Keratinocyte (primary cell): ENCODE measurements at regions not wholly inside any gene's neighbourhood (a gene's known extent, or its start where the extent isn't known, plus 50 kb on each side); places are given as distances from the start of the nearest gene placed in this dataset.

Experiments used
- DNase-seq: peaks from one replicate; pipeline ENCODE4 v3.0.0-alpha.2; 2011; ENCODE audit warnings: low read depth, missing footprints, low spot score
- FAIRE-seq: peaks from 2 replicates; lab custom pipeline; 2011; peaks lifted over from hg19 to GRCh38; lab: Jason Lieb, UNC
- H2AFZ ChIP-seq: 2 replicates; pipeline ENCODE4 v1.6.0; 2012; ENCODE audit warnings: low read length, control low read depth, inconsistent platforms; ENCODE audit not compliant: control insufficient read depth
- H3K27ac ChIP-seq: 2 replicates; pipeline ENCODE4 v1.5.1; 2011; ENCODE audit warnings: low read length; ENCODE audit not compliant: control insufficient read depth, insufficient read depth
- H3K27me3 ChIP-seq: 3 replicates; pipeline ENCODE4 v1.6.0; 2011; ENCODE audit warnings: low read length; ENCODE audit not compliant: control insufficient read depth, insufficient read depth; ENCODE audit errors: extremely low read depth
- H3K36me3 ChIP-seq, 2 experiments: 2 replicates in 1 of 2; 3 replicates in 1 of 2; pipeline ENCODE4 v1.5.1; 2011; ENCODE audit warnings: low read length in 2 of 2, mild to moderate bottlenecking in 1 of 2; ENCODE audit not compliant: control insufficient read depth in 2 of 2, insufficient read depth in 2 of 2; ENCODE audit errors: extremely low read depth in 1 of 2
- H3K4me1 ChIP-seq: 3 replicates; pipeline ENCODE4 v1.5.1; 2011; ENCODE audit warnings: low read length; ENCODE audit not compliant: control insufficient read depth, insufficient read depth; ENCODE audit errors: extremely low read depth
- H3K4me2 ChIP-seq: 3 replicates; pipeline ENCODE4 v1.6.0; 2011; ENCODE audit warnings: low read depth, low read length; ENCODE audit not compliant: control insufficient read depth, insufficient read depth; ENCODE audit errors: extremely low read depth
- H3K4me3 ChIP-seq, 3 experiments: fragments of 200-600 bp in 1 of 3; sonication (generic) in 1 of 3; 2 replicates in 2 of 3; 3 replicates in 1 of 3; pipeline ENCODE4 v1.5.1; 2011 to 2016; ENCODE audit warnings: low read length in 3 of 3, mild to moderate bottlenecking in 3 of 3, control low read depth in 2 of 3, inconsistent platforms in 1 of 3, low read depth in 1 of 3, mixed read lengths in 1 of 3, mixed run types in 1 of 3, moderate library complexity in 1 of 3; ENCODE audit not compliant: control insufficient read depth in 2 of 3, insufficient read depth in 2 of 3; ENCODE audit errors: extremely low read depth in 1 of 3
- H3K79me2 ChIP-seq: 2 replicates; pipeline ENCODE4 v1.6.0; 2012; ENCODE audit warnings: low read length; ENCODE audit not compliant: control insufficient read depth, insufficient read depth
- H3K9ac ChIP-seq: 3 replicates; pipeline ENCODE4 v1.6.0; 2011; ENCODE audit warnings: low read length; ENCODE audit not compliant: control insufficient read depth, insufficient read depth; ENCODE audit errors: extremely low read depth
- H3K9me1 ChIP-seq: 3 replicates; pipeline ENCODE4 v1.6.0; 2011; ENCODE audit warnings: low read length; ENCODE audit not compliant: control insufficient read depth, insufficient read depth; ENCODE audit errors: extremely low read depth
- H3K9me3 ChIP-seq: 2 replicates; pipeline ENCODE4 v1.5.1; 2012; ENCODE audit warnings: low read depth, low read length; ENCODE audit not compliant: control insufficient read depth
- H4K20me1 ChIP-seq: 3 replicates; pipeline ENCODE4 v1.6.0; 2011; ENCODE audit warnings: low read length; ENCODE audit not compliant: control insufficient read depth, insufficient read depth; ENCODE audit errors: extremely low read depth
- EZH2 ChIP-seq: IDR thresholded peaks from one replicate; pipeline ENCODE4 v1.6.1; 2012; ENCODE audit warnings: inconsistent platforms, mild to moderate bottlenecking, low read length, moderate library complexity
- dilution Hi-C: fragments of 300-500 bp; cut with MboI; formaldehyde crosslinking; loops from one replicate; pipeline ENCODE4 v1.7.0; 2020; ENCODE audit warnings: low sequenced_read_pairs; ENCODE audit not compliant: extremely low pct_ligation_motif_present
- TF ChIP-seq, protein P1 (sequence below), 3 experiments: IDR thresholded peaks in 1 of 3; conservative IDR thresholded peaks in 1 of 3; optimal IDR thresholded peaks in 1 of 3; 2 replicates in 2 of 3; 3 replicates in 1 of 3; pipeline versions ENCODE3 to v1.5.1; 2011; ENCODE audit warnings: low read length in 3 of 3, mild to moderate bottlenecking in 3 of 3, moderate library complexity in 2 of 3, control low read depth in 1 of 3, inconsistent platforms in 1 of 3; ENCODE audit not compliant: insufficient read depth in 2 of 3; ENCODE audit errors: extremely low read depth in 1 of 3

DNA sequence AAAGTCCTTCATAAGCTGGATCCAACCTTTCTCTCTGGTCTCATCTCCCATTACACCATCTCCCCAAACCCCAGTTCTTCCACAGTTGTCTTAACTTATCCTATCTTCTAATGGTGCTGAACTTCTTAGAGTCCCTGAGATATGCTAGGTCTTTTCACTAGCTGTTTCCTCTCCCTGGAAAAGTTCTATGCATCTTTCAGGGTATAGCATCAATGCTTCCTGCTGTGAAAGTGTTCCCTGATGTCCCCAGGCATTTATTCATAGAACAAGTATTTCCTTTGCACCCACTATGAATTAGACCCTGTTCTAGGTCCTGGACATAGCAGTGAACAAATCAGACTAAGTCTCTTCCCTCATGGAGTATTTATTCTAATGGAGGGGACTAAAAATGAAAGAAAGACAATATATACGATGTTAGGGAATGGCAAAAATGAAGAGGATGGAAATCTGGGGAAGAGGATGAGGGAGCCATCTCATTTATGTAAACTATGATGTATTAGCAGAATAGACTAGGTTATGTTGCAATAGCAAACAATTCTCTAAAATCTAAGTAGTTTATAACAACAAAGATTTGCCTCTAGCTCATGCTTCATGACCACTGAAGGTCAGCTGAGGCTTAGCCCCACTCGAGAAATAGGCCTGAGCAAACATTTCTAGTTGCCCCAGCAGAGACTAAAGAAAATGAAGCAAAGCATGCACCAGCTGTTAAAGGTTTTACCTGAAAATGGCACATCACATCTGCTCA, 120.0 kb downstream of the CYSLTR2 start:
- H2AFZ ChIP-seq: no peak overlapping the region
- no peak overlapping the region for H3K4me3 ChIP-seq
- DNase-seq (no peak), FAIRE-seq (no peak)
- H3K79me2 ChIP-seq: no peaks in the 10 kb centered on the region
- no peak overlapping the region for H3K27ac ChIP-seq
- H3K4me1 ChIP-seq: no peaks in the 10 kb centered on the region
- H3K9me3 ChIP-seq: no peaks in the 10 kb centered on the region
- dilution Hi-C loops: no loop called here
- H4K20me1 ChIP-seq: no peaks in the 10 kb centered on the region
- TF ChIP-seq EZH2: no peak
- TF ChIP-seq, protein P1, sequence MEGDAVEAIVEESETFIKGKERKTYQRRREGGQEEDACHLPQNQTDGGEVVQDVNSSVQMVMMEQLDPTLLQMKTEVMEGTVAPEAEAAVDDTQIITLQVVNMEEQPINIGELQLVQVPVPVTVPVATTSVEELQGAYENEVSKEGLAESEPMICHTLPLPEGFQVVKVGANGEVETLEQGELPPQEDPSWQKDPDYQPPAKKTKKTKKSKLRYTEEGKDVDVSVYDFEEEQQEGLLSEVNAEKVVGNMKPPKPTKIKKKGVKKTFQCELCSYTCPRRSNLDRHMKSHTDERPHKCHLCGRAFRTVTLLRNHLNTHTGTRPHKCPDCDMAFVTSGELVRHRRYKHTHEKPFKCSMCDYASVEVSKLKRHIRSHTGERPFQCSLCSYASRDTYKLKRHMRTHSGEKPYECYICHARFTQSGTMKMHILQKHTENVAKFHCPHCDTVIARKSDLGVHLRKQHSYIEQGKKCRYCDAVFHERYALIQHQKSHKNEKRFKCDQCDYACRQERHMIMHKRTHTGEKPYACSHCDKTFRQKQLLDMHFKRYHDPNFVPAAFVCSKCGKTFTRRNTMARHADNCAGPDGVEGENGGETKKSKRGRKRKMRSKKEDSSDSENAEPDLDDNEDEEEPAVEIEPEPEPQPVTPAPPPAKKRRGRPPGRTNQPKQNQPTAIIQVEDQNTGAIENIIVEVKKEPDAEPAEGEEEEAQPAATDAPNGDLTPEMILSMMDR (optimal IDR thresholded peaks at IDR 0.05 in 1 of 3, IDR thresholded peaks at IDR 0.05 in 1 of 3, conservative IDR thresholded peaks at IDR 0.05 in 1 of 3; ENCODE audit: extremely low read depth in 1 of 3, insufficient read depth in 2 of 3, low read length in 3 of 3): no peak
- peaks cover 13% of the 10 kb centered on the region for H3K27me3 ChIP-seq
- no peaks in the 10 kb centered on the region for H3K36me3 ChIP-seq
- H3K4me2 ChIP-seq: no peak overlapping the region
- no peaks in the 10 kb centered on the region for H3K9me1 ChIP-seq
- no peak overlapping the region for H3K9ac ChIP-seq

DNA sequence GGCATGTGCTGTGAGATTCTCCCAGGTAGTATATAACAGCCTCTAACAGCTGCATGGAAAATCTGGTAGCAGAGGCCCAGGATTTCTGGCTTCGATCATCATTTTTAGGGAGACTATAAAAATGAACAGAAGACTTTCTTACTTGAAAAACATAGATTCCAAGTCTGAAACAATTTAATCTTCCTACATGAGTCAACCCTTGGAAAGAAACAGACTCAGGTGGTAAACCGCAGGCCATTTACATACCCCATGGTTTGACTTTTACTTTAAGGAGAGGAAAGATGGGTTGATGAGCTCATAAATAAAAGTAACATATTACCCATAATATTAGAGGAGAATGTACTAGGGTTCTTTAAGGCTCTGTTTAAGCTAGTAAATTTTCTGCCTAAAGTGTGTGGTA, 121.6 kb downstream of the CYSLTR2 start:
- no peak overlapping the region for H3K4me3 ChIP-seq
- H3K36me3 ChIP-seq: no peaks in the 10 kb centered on the region
- H3K4me1 ChIP-seq: no peaks in the 10 kb centered on the region
- FAIRE-seq: no peak
- H4K20me1 ChIP-seq: no peaks in the 10 kb centered on the region
- H3K79me2 ChIP-seq: no peaks in the 10 kb centered on the region
- no peak overlapping the region for H3K27ac ChIP-seq
- DNase-seq: no peak
- dilution Hi-C loops: no loop called here
- TF ChIP-seq, protein P1 (optimal IDR thresholded peaks at IDR 0.05 in 1 of 3, IDR thresholded peaks at IDR 0.05 in 1 of 3, conservative IDR thresholded peaks at IDR 0.05 in 1 of 3; ENCODE audit: extremely low read depth in 1 of 3, insufficient read depth in 2 of 3, low read length in 3 of 3): no peak
- no peak for TF ChIP-seq EZH2
- no peaks in the 10 kb centered on the region for H3K9me1 ChIP-seq
- H3K4me2 ChIP-seq: no peak overlapping the region
- H2AFZ ChIP-seq: no peak overlapping the region
- no peaks in the 10 kb centered on the region for H3K9me3 ChIP-seq
- peaks cover 13% of the 10 kb centered on the region for H3K27me3 ChIP-seq
- no peak overlapping the region for H3K9ac ChIP-seq
